ENCODE measurements at regions not wholly inside any gene's neighbourhood (a gene's known extent, or its start where the extent isn't known, plus 50 kb on each side); places are given as distances from the start of the nearest gene placed in this dataset.

DNA sequence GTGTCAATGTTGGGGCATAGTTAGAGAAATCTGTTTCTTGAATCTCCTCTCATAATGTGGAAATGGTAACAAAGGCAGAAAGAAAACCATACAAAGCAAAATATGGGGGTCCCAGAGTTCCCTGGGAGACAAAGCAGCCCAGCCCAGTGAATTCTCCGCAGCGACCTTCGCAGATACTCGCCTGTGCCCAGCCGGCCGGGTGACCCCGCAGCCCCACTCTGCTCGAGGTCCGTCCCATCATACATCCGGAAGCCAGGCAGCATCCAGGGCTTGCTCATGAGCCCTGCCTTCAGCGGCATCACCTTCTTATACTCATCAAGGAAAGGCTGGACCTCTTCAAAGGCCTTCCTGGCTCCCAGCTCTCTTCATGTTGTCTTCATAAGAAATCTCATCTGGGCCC, 774.8 kb upstream of the ID2 start:
- no peak for TF ChIP-seq CTCF (IDR thresholded peaks at IDR 0.05)
- Histone ChIP-seq H3K36me3 (no peaks in the 10 kb centered on the region), H3K27me3 (replicated peaks; ENCODE audit: insufficient read depth) (no peaks in the 10 kb centered on the region), H3K27ac (no peak overlapping the region), H3K4me1 (ENCODE audit: control insufficient read depth in 1 of 2, low read depth in 2 of 2) (no peaks in the 10 kb centered on the region), H3K9me3 (no peaks in the 10 kb centered on the region), H3K4me3 (no peak overlapping the region)
- ATAC-seq (ENCODE audit: insufficient number of reproducible peaks, low FRiP score, low read depth) (no peak), DNase-seq (ENCODE audit: low spot score) (no peak)

DNA sequence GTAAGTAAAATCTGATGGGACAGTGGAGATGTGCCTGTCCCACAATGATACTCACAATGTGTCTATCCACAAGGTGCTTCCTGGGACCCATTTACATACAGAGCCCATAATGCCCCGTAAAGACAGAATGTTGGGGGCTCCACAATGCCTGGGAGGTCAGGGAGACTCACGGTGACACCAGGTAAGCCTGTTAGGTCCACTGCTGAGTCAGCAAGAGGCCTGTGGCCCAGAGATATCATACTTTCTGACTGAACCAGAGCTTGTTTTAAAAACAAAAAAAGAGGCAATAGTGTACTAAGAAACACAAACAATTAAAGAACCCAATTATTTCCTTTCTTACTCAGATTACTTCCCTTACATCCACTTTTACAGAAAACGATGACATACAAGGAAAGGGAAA, 771.1 kb upstream of the ID2 start:
- no peaks in the 10 kb centered on the region for H3K9me3 ChIP-seq
- no peaks in the 10 kb centered on the region for H3K4me1 ChIP-seq (ENCODE audit: control insufficient read depth in 1 of 2, low read depth in 2 of 2)
- no peaks in the 10 kb centered on the region for H3K27me3 ChIP-seq (replicated peaks; ENCODE audit: insufficient read depth)
- no peak for ATAC-seq (ENCODE audit: insufficient number of reproducible peaks, low FRiP score, low read depth)
- no peak overlapping the region for H3K27ac ChIP-seq
- no peak overlapping the region for H3K4me3 ChIP-seq
- TF ChIP-seq CTCF (IDR thresholded peaks at IDR 0.05) = no peak
- no peak for DNase-seq (ENCODE audit: low spot score)
- no peaks in the 10 kb centered on the region for H3K36me3 ChIP-seq

GRCh38 chr2:7911196-7911595, 770.7 kb upstream of the ID2 start:
- DNase-seq (ENCODE audit: low spot score) (no peak), ATAC-seq (ENCODE audit: insufficient number of reproducible peaks, low FRiP score, low read depth) (no peak)
- H3K36me3 ChIP-seq = no peaks in the 10 kb centered on the region
- TF ChIP-seq CTCF (IDR thresholded peaks at IDR 0.05) = no peak
- H3K4me1 ChIP-seq (ENCODE audit: control insufficient read depth in 1 of 2, low read depth in 2 of 2) = no peaks in the 10 kb centered on the region
- H3K27ac ChIP-seq = no peak overlapping the region
- no peaks in the 10 kb centered on the region for H3K9me3 ChIP-seq
- no peaks in the 10 kb centered on the region for H3K27me3 ChIP-seq (replicated peaks; ENCODE audit: insufficient read depth)
- no peak overlapping the region for H3K4me3 ChIP-seq

DNA sequence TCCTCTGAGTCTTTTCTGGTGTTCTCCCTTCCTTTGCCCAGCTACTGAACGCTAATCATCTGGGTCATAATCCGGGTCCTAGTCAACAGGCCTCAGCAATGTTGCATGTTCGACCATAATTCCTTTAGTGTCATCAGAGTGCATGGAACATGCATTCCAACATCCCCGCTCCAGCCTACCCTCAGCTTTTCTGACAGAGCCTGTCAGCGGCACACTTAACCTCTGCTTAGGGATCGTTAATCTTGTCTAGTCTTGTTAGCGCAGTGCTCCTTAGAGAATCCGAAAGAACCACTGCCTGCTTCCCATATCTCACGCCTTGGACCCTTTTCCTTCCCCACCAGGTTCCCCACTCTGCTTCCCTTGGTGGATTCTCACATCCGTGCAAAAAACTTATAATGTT, 767.9 kb upstream of the ID2 start:
- Histone ChIP-seq H3K4me3 (no peak overlapping the region), H3K27me3 (replicated peaks; ENCODE audit: insufficient read depth) (no peaks in the 10 kb centered on the region), H3K9me3 (no peaks in the 10 kb centered on the region), H3K4me1 (ENCODE audit: control insufficient read depth in 1 of 2, low read depth in 2 of 2) (no peaks in the 10 kb centered on the region), H3K27ac (no peak overlapping the region), H3K36me3 (no peaks in the 10 kb centered on the region)
- no peak for TF ChIP-seq CTCF (IDR thresholded peaks at IDR 0.05)
- DNase-seq (ENCODE audit: low spot score) = no peak
- ATAC-seq (ENCODE audit: insufficient number of reproducible peaks, low FRiP score, low read depth) = no peak

DNA sequence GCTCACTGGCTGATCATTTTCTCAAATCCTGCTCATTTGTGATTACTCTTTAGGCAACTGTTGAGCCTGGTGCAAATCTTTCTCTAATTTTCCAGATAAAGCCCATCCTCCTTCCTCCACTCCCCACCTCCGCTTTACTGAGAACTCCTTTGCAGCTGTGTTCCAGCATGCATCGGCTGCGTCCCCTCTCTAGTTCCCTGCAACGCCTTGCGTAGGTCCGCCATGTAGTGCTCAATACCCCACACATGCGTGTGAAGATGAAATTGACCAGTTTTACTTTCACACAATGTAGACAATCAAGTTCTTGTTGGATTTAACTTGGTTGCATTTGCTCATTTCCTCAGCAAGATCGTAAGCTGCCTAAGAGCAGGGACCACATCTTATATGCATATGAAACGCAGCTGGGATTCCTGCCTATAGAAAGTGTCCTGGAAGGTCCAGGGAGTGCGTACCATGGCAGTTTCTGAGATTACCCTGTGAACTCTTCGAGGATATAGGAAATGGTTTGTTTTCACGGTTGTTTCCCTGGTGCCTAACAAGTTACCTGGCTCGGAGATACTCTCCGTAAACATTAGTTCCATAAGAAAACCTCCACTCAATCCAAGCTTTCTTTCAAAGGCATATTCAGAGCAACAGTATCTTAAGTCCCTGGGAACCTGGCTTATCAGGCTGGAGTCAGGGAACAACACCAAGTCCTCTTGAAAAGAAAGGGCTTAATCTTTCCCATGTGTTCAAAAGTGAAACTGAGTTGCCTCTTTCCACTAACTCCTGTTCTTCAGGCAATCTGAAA, 766.4 kb upstream of the ID2 start:
- Histone ChIP-seq H3K27ac (no peak overlapping the region), H3K36me3 (no peaks in the 10 kb centered on the region), H3K4me3 (peak overlapping the region; percentile 42), H3K9me3 (no peaks in the 10 kb centered on the region), H3K4me1 (ENCODE audit: control insufficient read depth in 1 of 2, low read depth in 2 of 2) (no peaks in the 10 kb centered on the region), H3K27me3 (replicated peaks; ENCODE audit: insufficient read depth) (no peaks in the 10 kb centered on the region)
- DNase-seq (ENCODE audit: low spot score) = no peak
- no peak for TF ChIP-seq CTCF (IDR thresholded peaks at IDR 0.05)
- ATAC-seq (ENCODE audit: insufficient number of reproducible peaks, low FRiP score, low read depth) = no peak

Data from thoracic aorta (tissue), 2 donors.